ENCODE measurements at regions not wholly inside any gene's neighbourhood (a gene's known extent, or its start where the extent isn't known, plus 50 kb on each side); places are given as distances from the start of the nearest gene placed in this dataset.

- dilution Hi-C loops (cut with MboI; ENCODE audit: extremely low pct_ligation_motif_present, low sequenced_read_pairs) (no loop called here), intact Hi-C loops (cut with micrococcal nuclease) (no loop called here)
- Histone ChIP-seq H3K9me3 (replicated peaks; ENCODE audit: control insufficient read depth, insufficient read depth, low read length) (peaks cover 2% of the 10 kb centered on the region), H3K4me1 (ENCODE audit: control insufficient read depth, extremely low read depth, insufficient read depth, low read length) (no peaks in the 10 kb centered on the region), H3K27ac (ENCODE audit: insufficient read depth, low read depth, low read length) (no peak overlapping the region), H3K4me3 (replicated peaks in 1 of 3; ENCODE audit: insufficient read depth in 1 of 3, low read depth in 1 of 3, low read length in 3 of 3) (no peak overlapping the region), H3K4me2 (ENCODE audit: insufficient read depth, low read length) (no peak overlapping the region), H4K20me1 (replicated peaks; ENCODE audit: control insufficient read depth, extremely low read depth, insufficient read depth, low read length) (no peaks in the 10 kb centered on the region), H3K9me1 (replicated peaks; ENCODE audit: control insufficient read depth, extremely low read depth, insufficient read depth, low read length) (no peaks in the 10 kb centered on the region), H3K79me2 (ENCODE audit: control insufficient read depth, insufficient read depth, low read length) (no peaks in the 10 kb centered on the region), H2AFZ (ENCODE audit: low read depth, low read length) (no peak overlapping the region), H3K36me3 (ENCODE audit: control insufficient read depth in 2 of 2, extremely low read depth in 1 of 2, insufficient read depth in 2 of 2, low read length in 2 of 2) (no peaks in the 10 kb centered on the region), H3K27me3 (ENCODE audit: control insufficient read depth in 2 of 2, insufficient read depth in 2 of 2, low read length in 2 of 2) (no peaks in the 10 kb centered on the region), H3K9ac (replicated peaks; ENCODE audit: extremely low read depth, insufficient read depth, low read length) (no peak overlapping the region)
- no peak for FAIRE-seq
- TF ChIP-seq FOS (IDR thresholded peaks at IDR 0.05; ENCODE audit: borderline replicate concordance, insufficient read depth, low read length) (no peak), POLR2AphosphoS5 (IDR thresholded peaks at IDR 0.05; ENCODE audit: insufficient read depth, low read depth, low read length) (no peak), GATA2 (IDR thresholded peaks at IDR 0.05; ENCODE audit: insufficient read depth, insufficient read length, low read depth, low read length) (no peak), JUN (IDR thresholded peaks at IDR 0.05; ENCODE audit: borderline replicate concordance, insufficient read depth, insufficient read length, low read depth) (no peak), POLR2A (IDR thresholded peaks at IDR 0.05; ENCODE audit: low read depth, low read length) (no peak), MAX (IDR thresholded peaks at IDR 0.05; ENCODE audit: insufficient read depth, insufficient read length) (no peak), EZH2 (IDR thresholded peaks at IDR 0.05; ENCODE audit: borderline replicate concordance, low read depth, low read length, severe bottlenecking) (no peak), CTCF (IDR thresholded peaks at IDR 0.05; ENCODE audit: extremely low read depth in 1 of 2, insufficient read depth in 1 of 2, low read depth in 1 of 2, low read length in 2 of 2) (no peak), MYC (IDR thresholded peaks at IDR 0.05; ENCODE audit: low read depth, low read length) (no peak)
- DNase-seq (ENCODE audit: low read depth, low spot score), result no peak
- CTCF ChIA-PET, result no interaction called here
- no TSS peak for BruUV-seq (replicated peaks)
- POLR2A ChIA-PET, result no interaction called here
Measured at GRCh38 chr5:110338341-110339083, 388.0 kb downstream of the TMEM232 start.

Data from endothelial cell of umbilical vein (primary cell).